ENCODE measurements at regions not wholly inside any gene's neighbourhood (a gene's known extent, or its start where the extent isn't known, plus 50 kb on each side); places are given as distances from the start of the nearest gene placed in this dataset.

- TF ChIP-seq CTCF (IDR thresholded peaks at IDR 0.05) (peak; percentile 65), EZH2 (IDR thresholded peaks at IDR 0.05) (no peak), EZH2phosphoT487 (IDR thresholded peaks at IDR 0.05) (no peak)
Observed at GRCh38 chrX:94288325-94288724, 614.3 kb downstream of the FAM133A start.

Measured in neural progenitor cell (in vitro differentiated cells).